Uterus (tissue), 2 donors: ENCODE measurements at regions not wholly inside any gene's neighbourhood (a gene's known extent, or its start where the extent isn't known, plus 50 kb on each side); places are given as distances from the start of the nearest gene placed in this dataset.

Experiments
- CTCF ChIP-seq, 4 experiments: fragments of 200-600 bp in 2 of 4; fragments of 450-650 bp in 2 of 4; sonication (generic) in 2 of 4; IDR thresholded peaks; one replicate each; pipeline ENCODE4 v1.5.1; 2016 to 2019; ENCODE audit warnings: antibody characterized with exemption in 4 of 4, mild to moderate bottlenecking in 2 of 4, moderate library complexity in 1 of 4
- POLR2A ChIP-seq, 2 donors: fragments of 450-650 bp; IDR thresholded peaks; one replicate each; pipeline ENCODE4 v1.6.1; 2016; ENCODE audit warnings: antibody characterized with exemption in 2 of 2, mild to moderate bottlenecking in 1 of 2, moderate library complexity in 1 of 2

GRCh38 chr2:195443926-195444325 lies 213.1 kb upstream of the SLC39A10 start:
- no peak for TF ChIP-seq POLR2A (IDR thresholded peaks at IDR 0.05)
- TF ChIP-seq CTCF (IDR thresholded peaks at IDR 0.05), result no peak
